Endothelial cell of umbilical vein (primary cell): ENCODE measurements at regions not wholly inside any gene's neighbourhood (a gene's known extent, or its start where the extent isn't known, plus 50 kb on each side); places are given as distances from the start of the nearest gene placed in this dataset.

Source experiments
- BruUV-seq: library from RNA; stranded (reverse); fragments of 400-500 nt; replicated peaks from 2 replicates; lab custom pipeline; 2021; lab: Mats Ljungman, UMichigan
- CTCF ChIA-PET: fragments of 300-600, 350-600 bp; sonication (Branson Sonifier 250); formaldehyde crosslinking; loops from one replicate; lab custom pipeline; 2021; ENCODE audit warnings: antibody characterized with exemption, inconsistent platforms; lab: Charles Lee
- POLR2A ChIA-PET: fragments of 300-600, 350-600 bp; sonication (Branson Sonifier 250); formaldehyde crosslinking; loops from one replicate; lab custom pipeline; 2021; ENCODE audit warnings: antibody characterized with exemption, inconsistent platforms; lab: Charles Lee
- DNase-seq: peaks from one replicate; pipeline ENCODE4 v3.0.0-alpha.2; 2011; ENCODE audit warnings: low read depth, low spot score
- FAIRE-seq: peaks from 2 replicates; lab custom pipeline; 2011; peaks lifted over from hg19 to GRCh38; lab: Jason Lieb, UNC
- H2AFZ ChIP-seq: 2 replicates; pipeline ENCODE4 v1.6.0; 2012; ENCODE audit warnings: low read depth, low read length, control low read depth, inconsistent platforms
- H3K27ac ChIP-seq: 2 replicates; pipeline ENCODE4 v1.5.1; 2011; ENCODE audit warnings: low read depth, mild to moderate bottlenecking, control low read depth, low read length, moderate library complexity; ENCODE audit not compliant: insufficient read depth
- H3K27me3 ChIP-seq, 2 experiments: 2 replicates each; pipeline versions ENCODE4 v1.6.0 to v1.6.1; 2011; ENCODE audit warnings: low read length in 2 of 2, mixed read lengths in 1 of 2; ENCODE audit not compliant: control insufficient read depth in 2 of 2, insufficient read depth in 2 of 2
- H3K36me3 ChIP-seq, 2 experiments: 2 replicates in 1 of 2; 3 replicates in 1 of 2; pipeline ENCODE4 v1.5.1; 2011; ENCODE audit warnings: low read length in 2 of 2, mild to moderate bottlenecking in 1 of 2, moderate library complexity in 1 of 2; ENCODE audit not compliant: control insufficient read depth in 2 of 2, insufficient read depth in 2 of 2; ENCODE audit errors: extremely low read depth in 1 of 2
- H3K4me1 ChIP-seq: 3 replicates; pipeline ENCODE4 v1.5.1; 2011; ENCODE audit warnings: mild to moderate bottlenecking, low read length; ENCODE audit not compliant: control insufficient read depth, insufficient read depth; ENCODE audit errors: extremely low read depth
- H3K4me2 ChIP-seq: 2 replicates; pipeline ENCODE4 v1.6.1; 2011; ENCODE audit warnings: low read length, control low read depth, mixed read lengths; ENCODE audit not compliant: insufficient read depth
- H3K4me3 ChIP-seq, 3 experiments: fragments of 200-600 bp in 1 of 3; sonication (generic), shearing (Covaris generic) in 1 of 3; replicated peaks in 1 of 3; 2 replicates each; pipeline ENCODE4 v1.5.1; 2011 to 2016; ENCODE audit warnings: control low read depth in 3 of 3, low read length in 3 of 3, mild to moderate bottlenecking in 2 of 3, inconsistent platforms in 1 of 3, low read depth in 1 of 3, moderate library complexity in 1 of 3; ENCODE audit not compliant: insufficient read depth in 1 of 3
- H3K79me2 ChIP-seq: 2 replicates; pipeline ENCODE4 v1.6.0; 2012; ENCODE audit warnings: low read length, inconsistent platforms; ENCODE audit not compliant: control insufficient read depth, insufficient read depth
- H3K9ac ChIP-seq: replicated peaks from 2 replicates; pipeline ENCODE3; 2011; ENCODE audit warnings: low read length, control low read depth; ENCODE audit not compliant: insufficient read depth; ENCODE audit errors: extremely low read depth
- H3K9me1 ChIP-seq: replicated peaks from 3 replicates; pipeline ENCODE4 v1.6.0; 2011; ENCODE audit warnings: mild to moderate bottlenecking, low read length; ENCODE audit not compliant: control insufficient read depth, insufficient read depth; ENCODE audit errors: extremely low read depth
- H3K9me3 ChIP-seq: replicated peaks from 2 replicates; pipeline ENCODE4 v1.5.1; 2012; ENCODE audit warnings: low read length, inconsistent platforms; ENCODE audit not compliant: control insufficient read depth, insufficient read depth
- H4K20me1 ChIP-seq: replicated peaks from 2 replicates; pipeline ENCODE3; 2011; ENCODE audit warnings: mild to moderate bottlenecking, low read length; ENCODE audit not compliant: control insufficient read depth, insufficient read depth; ENCODE audit errors: extremely low read depth
- EZH2 ChIP-seq: IDR thresholded peaks from 2 replicates; pipeline ENCODE4 v1.6.1; 2012; ENCODE audit warnings: borderline replicate concordance, low read depth, mild to moderate bottlenecking, moderate library complexity, low read length, inconsistent platforms; ENCODE audit not compliant: severe bottlenecking
- FOS ChIP-seq: IDR thresholded peaks from 2 replicates; pipeline ENCODE4 v1.6.1; 2011; ENCODE audit warnings: mild to moderate bottlenecking, low read length, moderate library complexity, borderline replicate concordance; ENCODE audit not compliant: insufficient read depth
- GATA2 ChIP-seq: IDR thresholded peaks from 2 replicates; pipeline ENCODE4 v1.7.0; 2011; ENCODE audit warnings: low read depth, mild to moderate bottlenecking, moderate library complexity, mixed read lengths, low read length; ENCODE audit not compliant: insufficient read length, insufficient read depth
- MYC ChIP-seq: IDR thresholded peaks from one replicate; pipeline ENCODE4 v1.6.1; 2011; ENCODE audit warnings: mild to moderate bottlenecking, low read depth, low read length
- dilution Hi-C: fragments of 300-500 bp; cut with MboI; formaldehyde crosslinking; loops from one replicate; pipeline ENCODE4 v1.15.0; 2019; ENCODE audit warnings: low sequenced_read_pairs; ENCODE audit not compliant: extremely low pct_ligation_motif_present
- intact Hi-C: fragments of 100-400 bp; cut with micrococcal nuclease; formaldehyde crosslinking; loops from one replicate; pipeline ENCODE4 v1.10.0; 2022
- TF ChIP-seq, protein P1 (sequence below): IDR thresholded peaks from 2 replicates; pipeline ENCODE4 v1.6.1; 2011; ENCODE audit not compliant: insufficient read depth, insufficient read length
- TF ChIP-seq, protein P2 (sequence below), 2 donors: IDR thresholded peaks; 1 replicate in 1 of 2; 2 replicates in 1 of 2; pipeline ENCODE4 v1.5.1; 2011; ENCODE audit warnings: low read length in 2 of 2, mild to moderate bottlenecking in 2 of 2, moderate library complexity in 2 of 2, control low read depth in 1 of 2, inconsistent platforms in 1 of 2, low read depth in 1 of 2; ENCODE audit not compliant: insufficient read depth in 1 of 2; ENCODE audit errors: extremely low read depth in 1 of 2

DNA sequence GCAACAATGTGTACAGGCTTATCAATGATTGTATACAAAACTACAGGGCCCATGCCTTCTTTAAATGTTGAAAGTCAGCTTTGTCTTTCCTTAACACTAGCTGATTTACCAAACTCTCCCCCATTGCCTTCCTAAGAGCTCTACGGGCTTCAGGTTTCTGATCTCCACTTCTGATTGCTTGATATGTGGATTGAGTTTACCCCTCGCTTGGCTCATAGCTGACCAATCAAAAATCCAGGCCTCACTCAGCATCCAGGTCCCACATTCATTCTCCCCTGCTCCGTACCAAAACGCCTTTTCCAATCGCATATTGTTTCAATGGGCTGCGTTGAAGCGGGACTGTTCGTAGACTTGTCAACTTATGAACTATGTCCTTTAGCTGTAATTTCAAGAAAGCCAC is 195.1 kb upstream of the TOX3 start:
- H3K4me2 ChIP-seq = no peak overlapping the region
- intact Hi-C loops = no loop called here
- H3K27ac ChIP-seq = no peak overlapping the region
- no peaks in the 10 kb centered on the region for H3K79me2 ChIP-seq
- H3K9me3 ChIP-seq = peaks cover 2% of the 10 kb centered on the region
- dilution Hi-C loops = no loop called here
- ChIA-PET CTCF (no interaction called here), POLR2A (no interaction called here)
- TF ChIP-seq MYC = no peak
- TF ChIP-seq, protein P1, sequence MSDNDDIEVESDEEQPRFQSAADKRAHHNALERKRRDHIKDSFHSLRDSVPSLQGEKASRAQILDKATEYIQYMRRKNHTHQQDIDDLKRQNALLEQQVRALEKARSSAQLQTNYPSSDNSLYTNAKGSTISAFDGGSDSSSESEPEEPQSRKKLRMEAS = no peak
- no peak for TF ChIP-seq EZH2
- no peak for TF ChIP-seq GATA2
- TF ChIP-seq, protein P2, sequence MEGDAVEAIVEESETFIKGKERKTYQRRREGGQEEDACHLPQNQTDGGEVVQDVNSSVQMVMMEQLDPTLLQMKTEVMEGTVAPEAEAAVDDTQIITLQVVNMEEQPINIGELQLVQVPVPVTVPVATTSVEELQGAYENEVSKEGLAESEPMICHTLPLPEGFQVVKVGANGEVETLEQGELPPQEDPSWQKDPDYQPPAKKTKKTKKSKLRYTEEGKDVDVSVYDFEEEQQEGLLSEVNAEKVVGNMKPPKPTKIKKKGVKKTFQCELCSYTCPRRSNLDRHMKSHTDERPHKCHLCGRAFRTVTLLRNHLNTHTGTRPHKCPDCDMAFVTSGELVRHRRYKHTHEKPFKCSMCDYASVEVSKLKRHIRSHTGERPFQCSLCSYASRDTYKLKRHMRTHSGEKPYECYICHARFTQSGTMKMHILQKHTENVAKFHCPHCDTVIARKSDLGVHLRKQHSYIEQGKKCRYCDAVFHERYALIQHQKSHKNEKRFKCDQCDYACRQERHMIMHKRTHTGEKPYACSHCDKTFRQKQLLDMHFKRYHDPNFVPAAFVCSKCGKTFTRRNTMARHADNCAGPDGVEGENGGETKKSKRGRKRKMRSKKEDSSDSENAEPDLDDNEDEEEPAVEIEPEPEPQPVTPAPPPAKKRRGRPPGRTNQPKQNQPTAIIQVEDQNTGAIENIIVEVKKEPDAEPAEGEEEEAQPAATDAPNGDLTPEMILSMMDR (IDR thresholded peaks at IDR 0.05; ENCODE audit: extremely low read depth in 1 of 2, insufficient read depth in 1 of 2, low read depth in 1 of 2, low read length in 2 of 2) = no peak
- TF ChIP-seq FOS = no peak
- no peaks in the 10 kb centered on the region for H3K4me1 ChIP-seq
- H3K4me3 ChIP-seq = no peak overlapping the region
- H3K27me3 ChIP-seq = no peaks in the 10 kb centered on the region
- H4K20me1 ChIP-seq = no peaks in the 10 kb centered on the region
- no peak overlapping the region for H2AFZ ChIP-seq
- DNase-seq = no peak
- no TSS peak for BruUV-seq
- no peak overlapping the region for H3K9ac ChIP-seq
- FAIRE-seq = no peak
- H3K36me3 ChIP-seq = no peaks in the 10 kb centered on the region
- H3K9me1 ChIP-seq = no peaks in the 10 kb centered on the region
